Activated naive CD8-positive, alpha-beta T cell treated with anti-CD3 and anti-CD28 coated beads, Interleukin-2, amount 50 U/mL, for 24 hours (primary cell): ENCODE measurements at regions not wholly inside any gene's neighbourhood (a gene's known extent, or its start where the extent isn't known, plus 50 kb on each side); places are given as distances from the start of the nearest gene placed in this dataset.

Experiments used
- ATAC-seq: fragments of 150-1000 bp; cut with Tn5 transposase; one replicate; pipeline ENCODE4 v1.10.0; 2021
- DNase-seq: peaks from one replicate; pipeline ENCODE4 v3.0.0; 2021
- H3K27ac Mint-ChIP-seq: one replicate; pipeline ENCODE4 v1.8.0; 2021; ENCODE audit warnings: mild to moderate bottlenecking, mixed read lengths
- H3K27me3 Mint-ChIP-seq: one replicate; pipeline ENCODE4 v1.8.0; 2021; ENCODE audit warnings: mixed read lengths
- H3K36me3 Mint-ChIP-seq: one replicate; pipeline ENCODE4 v1.8.0; 2021; ENCODE audit warnings: low read depth, mixed read lengths
- H3K4me1 Mint-ChIP-seq: one replicate; pipeline ENCODE4 v1.8.0; 2021; ENCODE audit warnings: mixed read lengths
- H3K4me3 Mint-ChIP-seq: one replicate; pipeline ENCODE4 v1.8.0; 2021; ENCODE audit warnings: mild to moderate bottlenecking, moderate library complexity, mixed read lengths
- H3K9me3 Mint-ChIP-seq: one replicate; pipeline ENCODE4 v1.8.0; 2021; ENCODE audit warnings: mixed read lengths

GRCh38 chr6:139812939-139813338 lies 438.5 kb upstream of the CITED2 start:
- Mint-ChIP-seq H3K4me3 (no peak overlapping the region), H3K36me3 (no peaks in the 10 kb centered on the region), H3K4me1 (no peaks in the 10 kb centered on the region), H3K9me3 (no peaks in the 10 kb centered on the region), H3K27ac (no peak overlapping the region), H3K27me3 (peaks cover 3% of the 10 kb centered on the region)
- DNase-seq = no peak
- no peak for ATAC-seq

- H3K27ac Mint-ChIP-seq = no peak overlapping the region
- no peaks in the 10 kb centered on the region for H3K9me3 Mint-ChIP-seq
- H3K4me3 Mint-ChIP-seq = no peak overlapping the region
- DNase-seq = no peak
- ATAC-seq = no peak
- no peaks in the 10 kb centered on the region for H3K36me3 Mint-ChIP-seq
- peaks cover 3% of the 10 kb centered on the region for H3K27me3 Mint-ChIP-seq
- H3K4me1 Mint-ChIP-seq = no peaks in the 10 kb centered on the region
Observed at GRCh38 chr6:139801571-139802321, 427.3 kb upstream of the CITED2 start.

GRCh38 chr6:139800837-139801236 lies 426.4 kb upstream of the CITED2 start:
- Mint-ChIP-seq H3K36me3 (no peaks in the 10 kb centered on the region), H3K9me3 (no peaks in the 10 kb centered on the region), H3K4me1 (no peaks in the 10 kb centered on the region), H3K4me3 (no peak overlapping the region), H3K27ac (no peak overlapping the region), H3K27me3 (peaks cover 4% of the 10 kb centered on the region)
- no peak for ATAC-seq
- no peak for DNase-seq

- H3K9me3 Mint-ChIP-seq = no peaks in the 10 kb centered on the region
- no peak for ATAC-seq
Observed at GRCh38 chr6:139790527-139790926, 416.1 kb upstream of the CITED2 start.

GRCh38 chr6:139784222-139784769 lies 409.8 kb upstream of the CITED2 start:
- no peaks in the 10 kb centered on the region for H3K4me1 Mint-ChIP-seq
- DNase-seq (no peak), ATAC-seq (no peak)
- peaks cover 11% of the 10 kb centered on the region for H3K9me3 Mint-ChIP-seq
- H3K4me3 Mint-ChIP-seq = no peak overlapping the region
- H3K27ac Mint-ChIP-seq = no peak overlapping the region
- H3K27me3 Mint-ChIP-seq = peaks cover 9% of the 10 kb centered on the region
- no peaks in the 10 kb centered on the region for H3K36me3 Mint-ChIP-seq

More at GRCh38 chr6:139790527-139790926, 416.1 kb upstream of the CITED2 start:
- H3K27me3 Mint-ChIP-seq = peaks cover 7% of the 10 kb centered on the region
- H3K27ac Mint-ChIP-seq = no peak overlapping the region
- H3K4me3 Mint-ChIP-seq = no peak overlapping the region
- no peaks in the 10 kb centered on the region for H3K4me1 Mint-ChIP-seq
- no peak for DNase-seq
- H3K36me3 Mint-ChIP-seq = no peaks in the 10 kb centered on the region

GRCh38 chr6:139779988-139780774 lies 405.7 kb upstream of the CITED2 start:
- DNase-seq (no peak), ATAC-seq (no peak)
- H3K4me3 Mint-ChIP-seq = no peak overlapping the region
- H3K36me3 Mint-ChIP-seq = no peaks in the 10 kb centered on the region
- no peak overlapping the region for H3K27ac Mint-ChIP-seq
- no peaks in the 10 kb centered on the region for H3K4me1 Mint-ChIP-seq
- peaks cover 15% of the 10 kb centered on the region for H3K27me3 Mint-ChIP-seq
- peaks cover 11% of the 10 kb centered on the region for H3K9me3 Mint-ChIP-seq

GRCh38 chr6:139778688-139779087 lies 404.2 kb upstream of the CITED2 start:
- no peak overlapping the region for H3K27ac Mint-ChIP-seq
- H3K4me3 Mint-ChIP-seq = no peak overlapping the region
- no peaks in the 10 kb centered on the region for H3K36me3 Mint-ChIP-seq
- no peak for ATAC-seq
- DNase-seq = no peak
- no peaks in the 10 kb centered on the region for H3K4me1 Mint-ChIP-seq
- H3K9me3 Mint-ChIP-seq = no peaks in the 10 kb centered on the region
- peaks cover 13% of the 10 kb centered on the region for H3K27me3 Mint-ChIP-seq

- Mint-ChIP-seq H3K27ac (no peak overlapping the region), H3K9me3 (no peaks in the 10 kb centered on the region), H3K36me3 (no peaks in the 10 kb centered on the region), H3K4me3 (no peak overlapping the region), H3K4me1 (no peaks in the 10 kb centered on the region), H3K27me3 (peaks cover 15% of the 10 kb centered on the region)
- DNase-seq (no peak), ATAC-seq (no peak)
Observed at GRCh38 chr6:139778106-139778505, 403.7 kb upstream of the CITED2 start.

GRCh38 chr6:139777202-139777970 lies 402.9 kb upstream of the CITED2 start:
- H3K4me1 Mint-ChIP-seq = no peaks in the 10 kb centered on the region
- ATAC-seq (no peak), DNase-seq (no peak)
- H3K9me3 Mint-ChIP-seq = no peaks in the 10 kb centered on the region
- peaks cover 15% of the 10 kb centered on the region for H3K27me3 Mint-ChIP-seq
- no peaks in the 10 kb centered on the region for H3K36me3 Mint-ChIP-seq
- H3K4me3 Mint-ChIP-seq = no peak overlapping the region
- H3K27ac Mint-ChIP-seq = no peak overlapping the region

GRCh38 chr6:139776041-139776440 lies 401.6 kb upstream of the CITED2 start:
- Mint-ChIP-seq H3K4me3 (no peak overlapping the region), H3K4me1 (no peaks in the 10 kb centered on the region), H3K9me3 (no peaks in the 10 kb centered on the region), H3K36me3 (no peaks in the 10 kb centered on the region), H3K27me3 (peaks cover 12% of the 10 kb centered on the region), H3K27ac (no peak overlapping the region)
- ATAC-seq (no peak), DNase-seq (no peak)

GRCh38 chr6:139768196-139768595 lies 393.7 kb upstream of the CITED2 start:
- no peaks in the 10 kb centered on the region for H3K27me3 Mint-ChIP-seq
- ATAC-seq (no peak), DNase-seq (no peak)
- H3K9me3 Mint-ChIP-seq = peaks cover 4% of the 10 kb centered on the region
- peak overlapping the region; percentile 31 for H3K27ac Mint-ChIP-seq
- H3K4me1 Mint-ChIP-seq = peaks cover 43% of the 10 kb centered on the region
- H3K4me3 Mint-ChIP-seq = no peak overlapping the region
- H3K36me3 Mint-ChIP-seq = no peaks in the 10 kb centered on the region

GRCh38 chr6:139766796-139767195 lies 392.3 kb upstream of the CITED2 start:
- peaks cover 48% of the 10 kb centered on the region for H3K4me1 Mint-ChIP-seq

GRCh38 chr6:139765825-139766285 lies 391.4 kb upstream of the CITED2 start:
- Mint-ChIP-seq H3K9me3 (peaks cover 4% of the 10 kb centered on the region), H3K27me3 (no peaks in the 10 kb centered on the region), H3K4me3 (no peak overlapping the region), H3K4me1 (peaks cover 48% of the 10 kb centered on the region), H3K36me3 (no peaks in the 10 kb centered on the region), H3K27ac (peak overlapping the region; percentile 63)
- ATAC-seq (no peak), DNase-seq (no peak)

More at GRCh38 chr6:139766796-139767195, 392.3 kb upstream of the CITED2 start:
- no peak overlapping the region for H3K27ac Mint-ChIP-seq
- H3K4me3 Mint-ChIP-seq = no peak overlapping the region
- DNase-seq = no peak
- no peaks in the 10 kb centered on the region for H3K27me3 Mint-ChIP-seq
- peaks cover 4% of the 10 kb centered on the region for H3K9me3 Mint-ChIP-seq
- peak; percentile 56 for ATAC-seq
- H3K36me3 Mint-ChIP-seq = no peaks in the 10 kb centered on the region

GRCh38 chr6:139764498-139764986 lies 390.1 kb upstream of the CITED2 start:
- peak overlapping the region; percentile 76 for H3K27ac Mint-ChIP-seq
- H3K9me3 Mint-ChIP-seq = peaks cover 4% of the 10 kb centered on the region
- ATAC-seq (peak; percentile 94), DNase-seq (peak; percentile 9)
- peaks cover 48% of the 10 kb centered on the region for H3K4me1 Mint-ChIP-seq
- no peak overlapping the region for H3K4me3 Mint-ChIP-seq
- H3K36me3 Mint-ChIP-seq = no peaks in the 10 kb centered on the region
- no peaks in the 10 kb centered on the region for H3K27me3 Mint-ChIP-seq
